ENCODE measurements at regions not wholly inside any gene's neighbourhood (a gene's known extent, or its start where the extent isn't known, plus 50 kb on each side); places are given as distances from the start of the nearest gene placed in this dataset.

GRCh38 chr18:10368456-10369453, 85.7 kb upstream of the APCDD1 start:
- H3K9ac ChIP-seq (ENCODE audit: insufficient read depth in 1 of 2, low read length in 2 of 2), result no peak overlapping the region
- WGBS, 2 donors, result 82 to 88% methylated on average over 8 of the region's 8 CpGs
- no peak overlapping the region for H3K4me3 ChIP-seq
- peaks cover 0 to 6% (median 5%) of the 10 kb centered on the region in 4 donors for H3K9me3 ChIP-seq (ENCODE audit: control insufficient read depth in 4 of 4, insufficient read depth in 3 of 4, low read length in 3 of 4)
- H3K4me1 ChIP-seq (ENCODE audit: control insufficient read depth in 5 of 5, insufficient read depth in 5 of 5, low read length in 5 of 5), result peaks cover 0 to 13% (median 0%) of the 10 kb centered on the region in 5 donors
- H3K36me3 ChIP-seq (ENCODE audit: control insufficient read depth in 4 of 4, insufficient read depth in 4 of 4, low read length in 4 of 4), result no peaks in the 10 kb centered on the region
- no peak overlapping the region for H3K27ac ChIP-seq (ENCODE audit: low read depth in 1 of 2, low read length in 1 of 2)
- no peak for ATAC-seq (ENCODE audit: insufficient read depth, low FRiP score)
- TF ChIP-seq, protein P1, sequence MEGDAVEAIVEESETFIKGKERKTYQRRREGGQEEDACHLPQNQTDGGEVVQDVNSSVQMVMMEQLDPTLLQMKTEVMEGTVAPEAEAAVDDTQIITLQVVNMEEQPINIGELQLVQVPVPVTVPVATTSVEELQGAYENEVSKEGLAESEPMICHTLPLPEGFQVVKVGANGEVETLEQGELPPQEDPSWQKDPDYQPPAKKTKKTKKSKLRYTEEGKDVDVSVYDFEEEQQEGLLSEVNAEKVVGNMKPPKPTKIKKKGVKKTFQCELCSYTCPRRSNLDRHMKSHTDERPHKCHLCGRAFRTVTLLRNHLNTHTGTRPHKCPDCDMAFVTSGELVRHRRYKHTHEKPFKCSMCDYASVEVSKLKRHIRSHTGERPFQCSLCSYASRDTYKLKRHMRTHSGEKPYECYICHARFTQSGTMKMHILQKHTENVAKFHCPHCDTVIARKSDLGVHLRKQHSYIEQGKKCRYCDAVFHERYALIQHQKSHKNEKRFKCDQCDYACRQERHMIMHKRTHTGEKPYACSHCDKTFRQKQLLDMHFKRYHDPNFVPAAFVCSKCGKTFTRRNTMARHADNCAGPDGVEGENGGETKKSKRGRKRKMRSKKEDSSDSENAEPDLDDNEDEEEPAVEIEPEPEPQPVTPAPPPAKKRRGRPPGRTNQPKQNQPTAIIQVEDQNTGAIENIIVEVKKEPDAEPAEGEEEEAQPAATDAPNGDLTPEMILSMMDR (IDR thresholded peaks at IDR 0.05; ENCODE audit: control extremely low read depth, extremely low read depth), result no peak
- no peak for DNase-seq
- no peaks in the 10 kb centered on the region for H3K27me3 ChIP-seq (ENCODE audit: control insufficient read depth in 3 of 3, insufficient read depth in 3 of 3, low read length in 2 of 3)

- H3K4me1 ChIP-seq (ENCODE audit: control insufficient read depth in 5 of 5, insufficient read depth in 5 of 5, low read length in 5 of 5), result peaks cover 0 to 17% (median 2%) of the 10 kb centered on the region in 5 donors
- no peak overlapping the region for H3K9ac ChIP-seq (ENCODE audit: insufficient read depth in 1 of 2, low read length in 2 of 2)
- DNase-seq, result no peak
- H3K4me3 ChIP-seq, result no peak overlapping the region
- TF ChIP-seq, protein P1 (IDR thresholded peaks at IDR 0.05; ENCODE audit: control extremely low read depth, extremely low read depth), result no peak
- ATAC-seq (ENCODE audit: insufficient read depth, low FRiP score), result no peak
- H3K27me3 ChIP-seq (ENCODE audit: control insufficient read depth in 3 of 3, insufficient read depth in 3 of 3, low read length in 2 of 3), result no peaks in the 10 kb centered on the region
- H3K9me3 ChIP-seq (ENCODE audit: control insufficient read depth in 4 of 4, insufficient read depth in 3 of 4, low read length in 3 of 4), result peaks cover 0 to 3% (median 0%) of the 10 kb centered on the region in 4 donors
- WGBS, 2 donors, result 85 to 88% methylated on average over 7 of the region's 7 CpGs
- no peaks in the 10 kb centered on the region for H3K36me3 ChIP-seq (ENCODE audit: control insufficient read depth in 4 of 4, insufficient read depth in 4 of 4, low read length in 4 of 4)
- no peak overlapping the region for H3K27ac ChIP-seq (ENCODE audit: low read depth in 1 of 2, low read length in 1 of 2)
Observed at GRCh38 chr18:10370716-10371115, 83.7 kb upstream of the APCDD1 start.

GRCh38 chr18:10371165-10371564, 83.3 kb upstream of the APCDD1 start:
- H3K4me3 ChIP-seq, result no peak overlapping the region
- H3K27me3 ChIP-seq (ENCODE audit: control insufficient read depth in 3 of 3, insufficient read depth in 3 of 3, low read length in 2 of 3), result no peaks in the 10 kb centered on the region
- TF ChIP-seq, protein P1 (IDR thresholded peaks at IDR 0.05; ENCODE audit: control extremely low read depth, extremely low read depth), result no peak
- peaks cover 0 to 3% (median 0%) of the 10 kb centered on the region in 4 donors for H3K9me3 ChIP-seq (ENCODE audit: control insufficient read depth in 4 of 4, insufficient read depth in 3 of 4, low read length in 3 of 4)
- no peak overlapping the region for H3K9ac ChIP-seq (ENCODE audit: insufficient read depth in 1 of 2, low read length in 2 of 2)
- H3K36me3 ChIP-seq (ENCODE audit: control insufficient read depth in 4 of 4, insufficient read depth in 4 of 4, low read length in 4 of 4), result no peaks in the 10 kb centered on the region
- no peak for DNase-seq
- peaks cover 0 to 13% (median 2%) of the 10 kb centered on the region in 5 donors for H3K4me1 ChIP-seq (ENCODE audit: control insufficient read depth in 5 of 5, insufficient read depth in 5 of 5, low read length in 5 of 5)
- 83 to 90% methylated on average over 3 of the region's 3 CpGs for WGBS, 2 donors
- no peak for ATAC-seq (ENCODE audit: insufficient read depth, low FRiP score)
- no peak overlapping the region for H3K27ac ChIP-seq (ENCODE audit: low read depth in 1 of 2, low read length in 1 of 2)
